PC-9 (cell line): ENCODE measurements at regions not wholly inside any gene's neighbourhood (a gene's known extent, or its start where the extent isn't known, plus 50 kb on each side); places are given as distances from the start of the nearest gene placed in this dataset.
"Not testable (repeated sequence)": the region's sequence is repeated elsewhere in the genome, so short reads cannot be mapped to it uniquely, and the experiment has no call there.

Experiments used
- BruUV-seq: library from RNA; stranded (reverse); fragments of 400-500 nt; replicated peaks from 2 replicates; lab custom pipeline; 2021; lab: Mats Ljungman, UMichigan
- CTCF ChIA-PET: fragments of 300-600 bp; sonication (Branson Sonifier 250); formaldehyde crosslinking; loops from one replicate; lab custom pipeline; 2022; ENCODE audit warnings: antibody characterized with exemption; lab: Charles Lee
- POLR2A ChIA-PET: fragments of 300-600 bp; sonication (Branson Sonifier 250); formaldehyde crosslinking; loops from one replicate; lab custom pipeline; 2022; ENCODE audit warnings: antibody characterized with exemption; ENCODE audit not compliant: unreplicated experiment; lab: Charles Lee
- DNase-seq, 2 experiments: peaks; one replicate each; pipeline versions ENCODE4 v3.0.0 to v3.0.0-alpha.2; 2015 to 2022; ENCODE audit warnings: mixed read lengths in 1 of 2
- H2AFZ ChIP-seq: fragments of 200-600 bp; sonication (generic); 2 replicates; pipeline ENCODE4 v1.8.1; 2017; ENCODE audit warnings: antibody characterized with exemption
- H3F3A ChIP-seq: fragments of 200-600 bp; sonication (generic); 2 replicates; pipeline ENCODE4 v1.8.1; 2017; ENCODE audit warnings: antibody characterized with exemption, mild to moderate bottlenecking, low read depth; ENCODE audit not compliant: insufficient read depth
- H3K27ac ChIP-seq: fragments of 200-600 bp; sonication (generic); 2 replicates; pipeline ENCODE4 v1.6.1; 2016; ENCODE audit warnings: mixed run types
- H3K27me3 ChIP-seq: fragments of 200-600 bp; sonication (generic); 2 replicates; pipeline ENCODE4 v1.6.1; 2016; ENCODE audit warnings: low read depth, mixed run types; ENCODE audit not compliant: insufficient read depth
- H3K36me3 ChIP-seq: fragments of 200-600 bp; sonication (generic); 2 replicates; pipeline ENCODE4 v1.6.1; 2016; ENCODE audit warnings: low read depth, mixed run types
- H3K4me1 ChIP-seq: fragments of 200-600 bp; sonication (generic); replicated peaks from 2 replicates; pipeline ENCODE4 v1.6.1; 2016; ENCODE audit warnings: mixed run types; ENCODE audit not compliant: insufficient read depth
- H3K4me2 ChIP-seq: fragments of 200-600 bp; sonication (generic); 2 replicates; pipeline ENCODE4 v1.6.1; 2017; ENCODE audit warnings: mixed run types
- H3K4me3 ChIP-seq: fragments of 200-600 bp; sonication (generic); 2 replicates; pipeline ENCODE4 v1.6.1; 2016; ENCODE audit warnings: mixed run types
- H3K79me2 ChIP-seq: fragments of 200-600 bp; sonication (generic); 2 replicates; pipeline ENCODE4 v1.6.1; 2017; ENCODE audit warnings: low read depth, mixed run types
- H3K9me2 ChIP-seq: fragments of 200-600 bp; sonication (generic); 2 replicates; pipeline ENCODE4 v1.8.1; 2017; ENCODE audit warnings: mild to moderate bottlenecking; ENCODE audit not compliant: insufficient read depth
- H3K9me3 ChIP-seq: fragments of 200-600 bp; sonication (generic); 2 replicates; pipeline ENCODE4 v1.8.1; 2016; ENCODE audit warnings: low read depth; ENCODE audit not compliant: insufficient read depth
- H4K20me1 ChIP-seq: fragments of 200-600 bp; sonication (generic); 2 replicates; pipeline ENCODE4 v1.8.1; 2017; ENCODE audit not compliant: insufficient read depth
- CTCF ChIP-seq: fragments of 200-600 bp; sonication (generic); conservative IDR thresholded peaks from 2 replicates; pipeline ENCODE4 v1.6.1; 2017; ENCODE audit warnings: mixed run types, antibody characterized with exemption, mild to moderate bottlenecking, moderate library complexity
- EZH2 ChIP-seq: fragments of 200-600 bp; sonication (generic); IDR thresholded peaks from 2 replicates; pipeline ENCODE4 v1.8.0; 2017; ENCODE audit warnings: antibody characterized with exemption, low read depth
- intact Hi-C: fragments of 100-400 bp; cut with micrococcal nuclease; formaldehyde crosslinking; loops from one replicate; pipeline ENCODE4 v1.10.0; 2022; ENCODE audit not compliant: unreplicated experiment

- Histone ChIP-seq H3K4me2 (no peak overlapping the region), H3K9me2 (no peaks in the 10 kb centered on the region), H3K4me3 (no peak overlapping the region), H4K20me1 (no peaks in the 10 kb centered on the region), H3F3A (no peaks in the 10 kb centered on the region), H3K36me3 (no peaks in the 10 kb centered on the region), H3K79me2 (no peaks in the 10 kb centered on the region), H3K27me3 (no peaks in the 10 kb centered on the region), H3K4me1 (no peaks in the 10 kb centered on the region), H3K9me3 (no peaks in the 10 kb centered on the region), H2AFZ (no peak overlapping the region), H3K27ac (no peak overlapping the region)
- POLR2A ChIA-PET: no interaction called here
- BruUV-seq: no TSS peak
- CTCF ChIA-PET: no interaction called here
- intact Hi-C loops: no loop called here
- DNase-seq: no peak
- TF ChIP-seq EZH2: no peak
- no peak for TF ChIP-seq CTCF
Measured at GRCh38 chr10:118812393-118812740, 57.6 kb upstream of the CACUL1 start.

- POLR2A ChIA-PET, H3K4me2 ChIP-seq, CTCF ChIA-PET, BruUV-seq, H3K4me3 ChIP-seq, H3K36me3 ChIP-seq, H3K9me2 ChIP-seq, H3K27me3 ChIP-seq, intact Hi-C loops, H2AFZ ChIP-seq, H3K9me3 ChIP-seq, H3K27ac ChIP-seq, H3K79me2 ChIP-seq, H3F3A ChIP-seq, H4K20me1 ChIP-seq, H3K4me1 ChIP-seq, DNase-seq: not testable (repeated sequence)
Measured at GRCh38 chr10:118813001-118813400, 58.2 kb upstream of the CACUL1 start.

- no peaks in the 10 kb centered on the region for H3K9me2 ChIP-seq
- no peak overlapping the region for H3K4me3 ChIP-seq
- no peak overlapping the region for H2AFZ ChIP-seq
- no peaks in the 10 kb centered on the region for H3K27me3 ChIP-seq
- no peak overlapping the region for H3K27ac ChIP-seq
- H3K79me2 ChIP-seq: no peaks in the 10 kb centered on the region
- H3F3A ChIP-seq: no peaks in the 10 kb centered on the region
- DNase-seq: no peak
- no TSS peak for BruUV-seq
- H3K4me1 ChIP-seq: no peaks in the 10 kb centered on the region
- intact Hi-C loops: no loop called here
- no peak for TF ChIP-seq EZH2
- no peak for TF ChIP-seq CTCF
- no peaks in the 10 kb centered on the region for H4K20me1 ChIP-seq
- CTCF ChIA-PET: no interaction called here
- no peak overlapping the region for H3K4me2 ChIP-seq
- H3K9me3 ChIP-seq: no peaks in the 10 kb centered on the region
- POLR2A ChIA-PET: no interaction called here
- no peaks in the 10 kb centered on the region for H3K36me3 ChIP-seq
Measured at GRCh38 chr10:118816471-118817168, 61.9 kb upstream of the CACUL1 start.
